GM13977 (cell line): ENCODE measurements at regions not wholly inside any gene's neighbourhood (a gene's known extent, or its start where the extent isn't known, plus 50 kb on each side); places are given as distances from the start of the nearest gene placed in this dataset.

Experiments used
- DNase-seq: peaks from one replicate; pipeline ENCODE4 v3.0.0; 2012; ENCODE audit warnings: low spot score
- CTCF ChIP-seq: IDR thresholded peaks from 2 replicates; pipeline ENCODE4 v1.5.1; 2012; ENCODE audit warnings: mild to moderate bottlenecking, control low read depth; ENCODE audit not compliant: insufficient read depth; ENCODE audit errors: extremely low read depth, missing control alignments
- in situ Hi-C: fragments of 300-500 bp; cut with MboI; formaldehyde crosslinking; loops from one replicate; pipeline ENCODE4 v1.12.0; 2022; ENCODE audit warnings: low sequenced_read_pairs, low pct_unique_long_range_greater_than_20kb, mixed read lengths, inconsistent platforms; ENCODE audit not compliant: unreplicated experiment

DNA sequence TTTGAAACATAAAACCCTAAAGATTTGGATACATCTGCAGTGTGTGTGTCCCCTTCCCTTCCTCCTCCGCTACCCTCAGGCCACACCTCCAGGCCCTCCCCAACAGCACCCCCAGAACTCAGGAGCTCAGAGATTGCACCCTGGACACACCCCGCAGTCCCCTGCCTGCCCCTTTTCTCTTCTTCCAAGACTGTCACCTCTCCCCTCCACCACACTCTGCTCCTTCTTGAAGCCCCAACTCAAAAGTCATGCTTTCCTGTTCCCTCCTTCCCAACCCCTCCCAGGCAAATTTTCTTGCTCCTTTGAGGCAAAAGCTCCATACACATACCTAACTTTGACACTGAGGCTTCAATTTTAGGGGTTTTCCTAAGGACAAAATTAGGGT is 285.7 kb upstream of the STT3B start:
- DNase-seq = no peak
- no peak for TF ChIP-seq CTCF
- in situ Hi-C loops = no loop called here

- no peak for TF ChIP-seq CTCF
- in situ Hi-C loops = no loop called here
Measured at GRCh38 chr3:31247850-31248562, 284.7 kb upstream of the STT3B start.

DNA sequence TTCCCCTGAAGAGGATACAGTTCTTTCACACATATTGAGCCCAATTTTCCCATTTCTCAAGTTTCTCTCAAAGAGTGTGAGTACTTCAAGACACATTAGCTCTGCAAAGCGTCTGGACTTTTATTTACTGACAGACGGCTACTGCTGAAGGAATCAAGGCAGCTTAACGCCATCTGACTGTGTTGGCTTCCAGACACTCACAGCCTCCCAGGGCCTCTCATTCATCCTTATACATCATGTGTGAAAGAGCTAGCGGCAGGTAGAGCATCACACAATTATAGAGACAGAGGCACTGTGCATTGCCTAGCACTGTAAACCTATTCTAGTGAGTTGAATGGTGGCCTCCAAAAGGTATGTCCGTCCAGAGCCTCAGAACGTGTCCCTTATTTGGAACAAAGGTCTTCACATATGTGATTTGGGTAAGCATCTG is 284.1 kb upstream of the STT3B start:
- no peak for TF ChIP-seq CTCF
- no peak for DNase-seq
- in situ Hi-C loops = no loop called here

More at GRCh38 chr3:31247850-31248562, 284.7 kb upstream of the STT3B start:
- no peak for DNase-seq

- no peak for DNase-seq
- in situ Hi-C loops = no loop called here
- TF ChIP-seq CTCF = no peak
Measured at GRCh38 chr3:31249545-31249944, 283.2 kb upstream of the STT3B start.

- in situ Hi-C loops = no loop called here
- no peak for DNase-seq
- TF ChIP-seq CTCF = no peak
Measured at GRCh38 chr3:31250116-31250777, 282.5 kb upstream of the STT3B start.

- in situ Hi-C loops = no loop called here
- DNase-seq = no peak
- TF ChIP-seq CTCF = no peak
Measured at GRCh38 chr3:31251083-31251482, 281.6 kb upstream of the STT3B start.
